IMR-90 (cell line): ENCODE measurements at regions not wholly inside any gene's neighbourhood (a gene's known extent, or its start where the extent isn't known, plus 50 kb on each side); places are given as distances from the start of the nearest gene placed in this dataset.

Source experiments
- ATAC-seq: fragments of 200-7000 bp; cut with Tn5 transposase; 2 replicates; pipeline ENCODE4 v1.9.1; 2020; ENCODE audit warnings: low read depth, mild to moderate bottlenecking, moderate library complexity
- BruUV-seq: library from RNA; stranded (reverse); fragments of 400-500 nt; replicated peaks from 2 replicates; lab custom pipeline; 2021; lab: Mats Ljungman, UMichigan
- CTCF ChIA-PET: fragments of 300-600 bp; formaldehyde crosslinking; extraction: SDS; loops from one replicate; lab custom pipeline; 2021; ENCODE audit warnings: antibody characterized with exemption; lab: Yijun Ruan, JAX
- POLR2A ChIA-PET: fragments of 300-600 bp; sonication (Branson Sonifier 250); formaldehyde crosslinking; loops from one replicate; lab custom pipeline; 2022; ENCODE audit warnings: antibody characterized with exemption; ENCODE audit not compliant: unreplicated experiment; lab: Charles Lee
- DNase-seq: peaks from one replicate; pipeline ENCODE4 v3.0.0; 2013
- H2AFZ ChIP-seq: replicated peaks from 2 replicates; pipeline ENCODE3; 2013; ENCODE audit warnings: low read length, mild to moderate bottlenecking; ENCODE audit not compliant: poor library complexity
- H2AK5ac ChIP-seq: 2 replicates; pipeline ENCODE4 v1.6.1; 2013; ENCODE audit warnings: low read depth, low read length, inconsistent platforms
- H2AK9ac ChIP-seq: replicated peaks from 2 replicates; pipeline ENCODE3; 2013; ENCODE audit warnings: mild to moderate bottlenecking, low read depth, low read length, moderate library complexity; ENCODE audit not compliant: poor library complexity
- H2BK120ac ChIP-seq: 2 replicates; pipeline ENCODE4 v1.6.1; 2013; ENCODE audit warnings: low read depth, low read length, inconsistent platforms
- H2BK15ac ChIP-seq: 3 replicates; pipeline ENCODE4 v1.6.1; 2013; ENCODE audit warnings: low read depth, low read length, inconsistent platforms
- H2BK20ac ChIP-seq: 2 replicates; pipeline ENCODE4 v1.6.1; 2013; ENCODE audit warnings: low read depth, mild to moderate bottlenecking, inconsistent platforms, low read length, moderate library complexity
- H2BK5ac ChIP-seq: 2 replicates; pipeline ENCODE4 v1.6.1; 2013; ENCODE audit warnings: mild to moderate bottlenecking, low read depth, low read length, inconsistent platforms; ENCODE audit not compliant: poor library complexity, severe bottlenecking
- H3K14ac ChIP-seq: replicated peaks from 2 replicates; pipeline ENCODE4 v1.6.1; 2013; ENCODE audit warnings: low read depth, low read length, inconsistent platforms
- H3K18ac ChIP-seq: 2 replicates; pipeline ENCODE4 v1.6.1; 2013; ENCODE audit warnings: low read depth, low read length, control low read depth
- H3K23ac ChIP-seq: 2 replicates; pipeline ENCODE4 v1.6.1; 2013; ENCODE audit warnings: low read depth, low read length, inconsistent platforms
- H3K27ac ChIP-seq: 2 replicates; pipeline ENCODE4 v1.5.1; 2013; ENCODE audit warnings: mild to moderate bottlenecking, control low read depth, low read length; ENCODE audit not compliant: insufficient read depth
- H3K27me3 ChIP-seq: 2 replicates; pipeline ENCODE4 v1.6.1; 2013; ENCODE audit warnings: low read length; ENCODE audit not compliant: control insufficient read depth, insufficient read depth
- H3K36me3 ChIP-seq: 2 replicates; pipeline ENCODE4 v1.6.1; 2013; ENCODE audit warnings: low read length, mixed read lengths; ENCODE audit not compliant: control insufficient read depth, insufficient read depth
- H3K4ac ChIP-seq: 2 replicates; pipeline ENCODE4 v1.6.1; 2013; ENCODE audit warnings: low read depth, low read length, inconsistent platforms
- H3K4me1 ChIP-seq: 2 replicates; pipeline ENCODE4 v1.6.1; 2013; ENCODE audit warnings: low read length, mixed read lengths; ENCODE audit not compliant: control insufficient read depth, insufficient read depth
- H3K4me2 ChIP-seq: 2 replicates; pipeline ENCODE4 v1.6.1; 2013; ENCODE audit warnings: low read depth, mild to moderate bottlenecking, control low read depth, low read length, moderate library complexity
- H3K4me3 ChIP-seq: 2 replicates; pipeline ENCODE4 v1.5.1; 2013; ENCODE audit warnings: low read depth, mild to moderate bottlenecking, control low read depth, low read length, moderate library complexity; ENCODE audit not compliant: insufficient read depth
- H3K56ac ChIP-seq: 2 replicates; pipeline ENCODE4 v1.6.1; 2013; ENCODE audit warnings: low read length, inconsistent platforms; ENCODE audit not compliant: insufficient read depth; ENCODE audit errors: extremely low read depth
- H3K79me1 ChIP-seq, 2 experiments: 2 replicates each; pipeline ENCODE4 v1.6.1; 2013; ENCODE audit warnings: low read length in 2 of 2, inconsistent platforms in 1 of 2, low read depth in 1 of 2
- H3K9ac ChIP-seq: 2 replicates; pipeline ENCODE4 v1.6.1; 2013; ENCODE audit warnings: low read depth, low read length, control low read depth
- H3K9me1 ChIP-seq: 2 replicates; pipeline ENCODE4 v1.6.1; 2013; ENCODE audit warnings: low read length, inconsistent platforms; ENCODE audit not compliant: insufficient read depth
- H3K9me3 ChIP-seq: 2 replicates; pipeline ENCODE4 v1.6.1; 2013; ENCODE audit warnings: low read length; ENCODE audit not compliant: control insufficient read depth, insufficient read depth
- H4K20me1 ChIP-seq: 2 replicates; pipeline ENCODE4 v1.6.1; 2013; ENCODE audit warnings: low read length, inconsistent platforms; ENCODE audit not compliant: insufficient read depth
- H4K5ac ChIP-seq: 2 replicates; pipeline ENCODE4 v1.6.1; 2013; ENCODE audit warnings: mild to moderate bottlenecking, low read depth, low read length, control low read depth
- H4K8ac ChIP-seq, 2 experiments: 2 replicates each; pipeline ENCODE4 v1.6.1; 2013; ENCODE audit warnings: low read depth in 2 of 2, low read length in 2 of 2, control low read depth in 1 of 2, inconsistent platforms in 1 of 2
- H4K91ac ChIP-seq: 2 replicates; pipeline ENCODE4 v1.6.1; 2013; ENCODE audit warnings: low read depth, low read length, inconsistent platforms; ENCODE audit not compliant: insufficient read depth
- ELK1 ChIP-seq: fragments of 150-350 bp; IDR thresholded peaks from 2 replicates; pipeline ENCODE4 v1.6.1; 2016; ENCODE audit warnings: low read depth, mild to moderate bottlenecking, low read length, moderate library complexity, borderline replicate concordance
- POLR2A ChIP-seq: IDR thresholded peaks from 2 replicates; pipeline ENCODE4 v1.6.1; 2012; ENCODE audit warnings: mild to moderate bottlenecking, low read depth, low read length
- RCOR1 ChIP-seq: IDR thresholded peaks from 2 replicates; pipeline ENCODE4 v1.6.1; 2012; ENCODE audit warnings: mild to moderate bottlenecking, low read length, improper control_type of control experiment; ENCODE audit not compliant: insufficient replicate concordance
- USF2 ChIP-seq: fragments of 150-350 bp; IDR thresholded peaks from 2 replicates; pipeline ENCODE4 v1.6.1; 2017; ENCODE audit warnings: mild to moderate bottlenecking, antibody characterized with exemption, low read length, low read depth
- WGBS, 2 experiments: methylation state at CpG; one replicate each; pipeline versions ENCODE4 v1.1.5 to v1.1.7; 2013; ENCODE audit warnings: missing lambda C conversion rate in 2 of 2; ENCODE audit not compliant: insufficient read length in 1 of 2; ENCODE audit errors: extremely low coverage in 2 of 2; 5-methylcytosine and 5-hydroxymethylcytosine counted together
- dilution Hi-C: fragments of 300-500 bp; cut with HindIII; formaldehyde crosslinking; loops from one replicate; pipeline ENCODE4 v1.14.3; 2018; ENCODE audit warnings: low sequenced_read_pairs; ENCODE audit not compliant: unreplicated experiment
- in situ Hi-C: fragments of 300-500 bp; cut with MboI; formaldehyde crosslinking; loops from 3 replicates; pipeline ENCODE4 v1.14.3; 2019; ENCODE audit warnings: low sequenced_read_pairs, inconsistent platforms, mixed read lengths
- intact Hi-C: fragments of 100-400 bp; cut with micrococcal nuclease; formaldehyde crosslinking; loops from 2 replicates; pipeline ENCODE4 v1.10.0; 2022

GRCh38 chr3:53969086-53969485 is 77.4 kb upstream of the SELENOK start:
- H3K4me3 ChIP-seq = no peak overlapping the region
- no peak overlapping the region for H3K56ac ChIP-seq
- no peak overlapping the region for H2BK15ac ChIP-seq
- H3K9ac ChIP-seq = no peak overlapping the region
- H3K18ac ChIP-seq = no peak overlapping the region
- ChIA-PET POLR2A (no interaction called here), CTCF (no interaction called here)
- 50% methylated on average over 1 of the region's 7 CpGs; no CpG with 5 or more reads in 1 of the 2 experiments for WGBS, 2 experiments
- no peak for DNase-seq
- intact Hi-C loops (no loop called here), dilution Hi-C loops (no loop called here), in situ Hi-C loops (no loop called here)
- TF ChIP-seq ELK1 (no peak), POLR2A (no peak), USF2 (no peak), RCOR1 (no peak)
- no peak overlapping the region for H2BK120ac ChIP-seq
- H3K27ac ChIP-seq = no peak overlapping the region
- no peaks in the 10 kb centered on the region for H3K4me1 ChIP-seq
- no peaks in the 10 kb centered on the region for H3K36me3 ChIP-seq
- H3K4ac ChIP-seq = no peak overlapping the region
- no peak overlapping the region for H2BK20ac ChIP-seq
- no TSS peak for BruUV-seq
- no peak overlapping the region for H2BK5ac ChIP-seq
- H3K79me1 ChIP-seq = no peaks in the 10 kb centered on the region
- peaks cover 10% of the 10 kb centered on the region for H3K9me3 ChIP-seq
- H4K91ac ChIP-seq = no peak overlapping the region
- no peak overlapping the region for H3K4me2 ChIP-seq
- H3K9me1 ChIP-seq = no peaks in the 10 kb centered on the region
- H2AK5ac ChIP-seq = no peak overlapping the region
- no peak overlapping the region for H2AK9ac ChIP-seq
- H2AFZ ChIP-seq = no peak overlapping the region
- no peaks in the 10 kb centered on the region for H4K20me1 ChIP-seq
- no peak overlapping the region for H4K8ac ChIP-seq
- no peak overlapping the region for H3K14ac ChIP-seq
- no peak overlapping the region for H4K5ac ChIP-seq
- ATAC-seq = no peak
- H3K23ac ChIP-seq = no peak overlapping the region
- no peaks in the 10 kb centered on the region for H3K27me3 ChIP-seq
